Stimulated activated CD4-positive, alpha-beta T cell treated with anti-CD3 and anti-CD28 coated beads, TNF-alpha, amount 100 ng/mL, for 24 hours (primary cell): ENCODE measurements at regions not wholly inside any gene's neighbourhood (a gene's known extent, or its start where the extent isn't known, plus 50 kb on each side); places are given as distances from the start of the nearest gene placed in this dataset.
"Not testable (repeated sequence)": the region's sequence is repeated elsewhere in the genome, so short reads cannot be mapped to it uniquely, and the experiment has no call there.

Source experiments
- DNase-seq, 3 experiments: peaks; one replicate each; pipeline ENCODE4 v3.0.0-alpha.2; 2020; ENCODE audit warnings: low read depth in 3 of 3

- no peak for DNase-seq
These were observed 250.3 kb downstream of the FOXL1 start for GRCh38 chr16:86828653-86829052.

GRCh38 chr16:86831366-86831765 lies 253.0 kb downstream of the FOXL1 start:
- DNase-seq: no peak

- DNase-seq: no peak
These were observed 254.8 kb downstream of the FOXL1 start for GRCh38 chr16:86833136-86833535.

GRCh38 chr16:86834451-86835035 lies 256.2 kb downstream of the FOXL1 start:
- DNase-seq: no peak

- no peak for DNase-seq
These were observed 257.6 kb downstream of the FOXL1 start for GRCh38 chr16:86835982-86836381.

- no peak for DNase-seq
These were observed 258.3 kb downstream of the FOXL1 start for GRCh38 chr16:86836503-86837129.

- no peak for DNase-seq
These were observed 265.5 kb downstream of the FOXL1 start for GRCh38 chr16:86843812-86844211.

GRCh38 chr16:86844695-86845094 lies 266.3 kb downstream of the FOXL1 start:
- no peak for DNase-seq

GRCh38 chr16:86846136-86846535 lies 267.8 kb downstream of the FOXL1 start:
- no peak for DNase-seq

- DNase-seq: no peak
These were observed 270.5 kb downstream of the FOXL1 start for GRCh38 chr16:86848821-86849220.

GRCh38 chr16:86850670-86851069 lies 272.3 kb downstream of the FOXL1 start:
- no peak for DNase-seq

- DNase-seq: no peak
These were observed 273.8 kb downstream of the FOXL1 start for GRCh38 chr16:86852135-86852534.

GRCh38 chr16:86854058-86854621 lies 275.8 kb downstream of the FOXL1 start:
- no peak for DNase-seq

- DNase-seq: no peak
These were observed 276.4 kb downstream of the FOXL1 start for GRCh38 chr16:86854626-86855294.

GRCh38 chr16:86856946-86857586 lies 278.7 kb downstream of the FOXL1 start:
- no peak for DNase-seq

GRCh38 chr16:86857807-86858206 lies 279.5 kb downstream of the FOXL1 start:
- DNase-seq: no peak

GRCh38 chr16:86858501-86858900 lies 280.2 kb downstream of the FOXL1 start:
- no peak for DNase-seq

GRCh38 chr16:86861270-86861858 lies 283.0 kb downstream of the FOXL1 start:
- not testable (repeated sequence) for DNase-seq

- no peak for DNase-seq
These were observed 284.4 kb downstream of the FOXL1 start for GRCh38 chr16:86862595-86863280.

- DNase-seq: no peak
These were observed 285.3 kb downstream of the FOXL1 start for GRCh38 chr16:86863609-86864008.

- no peak for DNase-seq
These were observed 286.2 kb downstream of the FOXL1 start for GRCh38 chr16:86864586-86864985.
